A549 (cell line): ENCODE measurements at regions not wholly inside any gene's neighbourhood (a gene's known extent, or its start where the extent isn't known, plus 50 kb on each side); places are given as distances from the start of the nearest gene placed in this dataset.
"Not testable (repeated sequence)": the region's sequence is repeated elsewhere in the genome, so short reads cannot be mapped to it uniquely, and the experiment has no call there.

Experiments used
- ATAC-seq, 2 experiments: fragments of 200-7000 bp in 1 of 2; fragments of >200 bp in 1 of 2; cut with Nextera tagmentation in 1 of 2; cut with Tn5 transposase in 1 of 2; 3 replicates each; pipeline versions ENCODE4 v1.8.0 to v1.9.1; 2018 to 2020; ENCODE audit warnings: mild to moderate bottlenecking in 1 of 2, moderate library complexity in 1 of 2
- CTCF ChIA-PET: fragments of 300-600 bp; sonication (Branson Sonifier 250); formaldehyde crosslinking; extraction: SDS; loops from one replicate; lab custom pipeline; 2021; ENCODE audit warnings: antibody characterized with exemption, inconsistent platforms; lab: Yijun Ruan, JAX
- POLR2A ChIA-PET: fragments of 350-600 bp; formaldehyde crosslinking; extraction: SDS; loops from one replicate; lab custom pipeline; 2021; ENCODE audit warnings: antibody characterized with exemption, inconsistent platforms; lab: Yijun Ruan, JAX
- DNase-seq, 2 experiments: peaks; one replicate each; pipeline versions ENCODE4 v3.0.0 to v3.0.0-alpha.2; 2011 to 2016; ENCODE audit warnings: low read depth in 1 of 2, low spot score in 1 of 2
- FAIRE-seq: peaks from 2 replicates; lab custom pipeline; 2011; peaks lifted over from hg19 to GRCh38; lab: Jason Lieb, UNC
- H3K27ac ChIP-seq, 2 experiments: fragments of >200 bp; sonication (Bioruptor Twin); formaldehyde crosslinking; 3 replicates each; pipeline ENCODE4 v1.5.1; 2016 to 2017
- H3K4me1 ChIP-seq: fragments of >200 bp; sonication (Bioruptor Twin); formaldehyde crosslinking; 3 replicates; pipeline ENCODE4 v1.6.1; 2016
- H3K4me2 ChIP-seq: fragments of >200 bp; sonication (Bioruptor Twin); formaldehyde crosslinking; 3 replicates; pipeline ENCODE4 v1.6.1; 2016
- H3K4me3 ChIP-seq: fragments of >200 bp; sonication (Bioruptor Twin); formaldehyde crosslinking; 3 replicates; pipeline ENCODE4 v1.5.1; 2016
- H3K9me3 ChIP-seq: fragments of >200 bp; sonication (Bioruptor Twin); formaldehyde crosslinking; 3 replicates; pipeline ENCODE4 v1.6.1; 2016
- CBX8 ChIP-seq: fragments of 200-600 bp; sonication (generic); IDR thresholded peaks from 2 replicates; pipeline ENCODE4 v1.6.1; 2016
- CEBPB ChIP-seq, 2 experiments: fragments of >200 bp in 1 of 2; sonication (Bioruptor Twin) in 1 of 2; formaldehyde crosslinking in 1 of 2; IDR thresholded peaks; 2 replicates each; pipeline ENCODE4 v1.6.1; 2012 to 2016
- EHF ChIP-seq: fragments of 250-450 bp; sonication (Bioruptor Pico); IDR thresholded peaks from 2 replicates; pipeline ENCODE4 v1.5.0; 2020; ENCODE audit warnings: mild to moderate bottlenecking
- ESRRA ChIP-seq: fragments of 150-350 bp; IDR thresholded peaks from 2 replicates; pipeline ENCODE4 v1.6.1; 2014; ENCODE audit warnings: mild to moderate bottlenecking, low read length, borderline replicate concordance
- FOSB ChIP-seq: fragments of 250-450 bp; sonication (Bioruptor Pico); IDR thresholded peaks from 2 replicates; pipeline ENCODE4 v1.5.0; 2020; ENCODE audit warnings: mild to moderate bottlenecking, moderate library complexity
- HDAC2 ChIP-seq: fragments of 200-600 bp; sonication (generic); IDR thresholded peaks from 2 replicates; pipeline ENCODE4 v1.6.1; 2016
- HOXA7 ChIP-seq: fragments of 250-450 bp; sonication (Bioruptor Pico); IDR thresholded peaks from 2 replicates; pipeline ENCODE4 v1.5.0; 2020; ENCODE audit warnings: mild to moderate bottlenecking, moderate library complexity
- HOXB5 ChIP-seq: fragments of 250-450 bp; sonication (Bioruptor Pico); IDR thresholded peaks from 2 replicates; pipeline ENCODE4 v1.5.0; 2020; ENCODE audit warnings: mild to moderate bottlenecking, moderate library complexity
- MAZ ChIP-seq: fragments of 150-350 bp; IDR thresholded peaks from 2 replicates; pipeline ENCODE4 v1.6.1; 2014; ENCODE audit warnings: antibody characterized with exemption, low read depth, low read length, borderline replicate concordance
- MYC ChIP-seq: IDR thresholded peaks from 2 replicates; pipeline ENCODE4 v1.6.1; 2012; ENCODE audit warnings: mild to moderate bottlenecking, inconsistent platforms, low read length, improper control_type of control experiment, borderline replicate concordance
- NPAS2 ChIP-seq: fragments of 250-450 bp; sonication (Bioruptor Pico); IDR thresholded peaks from 2 replicates; pipeline ENCODE4 v1.8.0; 2022; ENCODE audit warnings: mild to moderate bottlenecking, moderate library complexity, borderline replicate concordance
- NR3C1 ChIP-seq: fragments of >200 bp; sonication (Bioruptor Twin); formaldehyde crosslinking; IDR thresholded peaks from 3 replicates; pipeline ENCODE4 v1.6.1; 2017
- PHF8 ChIP-seq: fragments of 200-600 bp; sonication (generic); IDR thresholded peaks from 2 replicates; pipeline ENCODE4 v1.6.1; 2016; ENCODE audit warnings: low read depth, mild to moderate bottlenecking, antibody characterized with exemption, moderate library complexity, borderline replicate concordance
- POLR2A ChIP-seq: IDR thresholded peaks from 2 replicates; pipeline ENCODE4 v1.6.1; 2012; ENCODE audit warnings: mild to moderate bottlenecking, low read length
- POLR2AphosphoS2 ChIP-seq: conservative IDR thresholded peaks from 2 replicates; pipeline ENCODE4 v1.6.1; 2012; ENCODE audit warnings: low read length, improper control_type of control experiment, inconsistent platforms
- SMC3 ChIP-seq: fragments of >200 bp; sonication (Bioruptor Twin); formaldehyde crosslinking; IDR thresholded peaks from 3 replicates; pipeline ENCODE4 v1.6.1; 2018; ENCODE audit warnings: inconsistent platforms
- ZC3H11A ChIP-seq: fragments of 450-650 bp; IDR thresholded peaks from 2 replicates; pipeline ENCODE4 v1.6.1; 2014; ENCODE audit warnings: antibody characterized with exemption, mild to moderate bottlenecking
- WGBS: methylation state at CpG from one replicate; pipeline ENCODE4 v1.1.6; 2017; ENCODE audit errors: missing lambda C conversion rate; 5-methylcytosine and 5-hydroxymethylcytosine counted together
- TF ChIP-seq, protein P1 (sequence below): fragments of >200 bp; sonication (Bioruptor Twin); formaldehyde crosslinking; IDR thresholded peaks from 3 replicates; pipeline ENCODE4 v1.6.1; 2016
- TF ChIP-seq, protein P2 (sequence below): fragments of 250-450 bp; sonication (Bioruptor Pico); IDR thresholded peaks from 2 replicates; pipeline ENCODE4 v1.5.0; 2020; ENCODE audit warnings: low read depth, mild to moderate bottlenecking, moderate library complexity
- TF ChIP-seq, protein P3 (sequence below): fragments of 250-450 bp; sonication (Bioruptor Pico); IDR thresholded peaks from 2 replicates; pipeline ENCODE4 v1.5.0; 2021; ENCODE audit warnings: mild to moderate bottlenecking, moderate library complexity, borderline replicate concordance

DNA sequence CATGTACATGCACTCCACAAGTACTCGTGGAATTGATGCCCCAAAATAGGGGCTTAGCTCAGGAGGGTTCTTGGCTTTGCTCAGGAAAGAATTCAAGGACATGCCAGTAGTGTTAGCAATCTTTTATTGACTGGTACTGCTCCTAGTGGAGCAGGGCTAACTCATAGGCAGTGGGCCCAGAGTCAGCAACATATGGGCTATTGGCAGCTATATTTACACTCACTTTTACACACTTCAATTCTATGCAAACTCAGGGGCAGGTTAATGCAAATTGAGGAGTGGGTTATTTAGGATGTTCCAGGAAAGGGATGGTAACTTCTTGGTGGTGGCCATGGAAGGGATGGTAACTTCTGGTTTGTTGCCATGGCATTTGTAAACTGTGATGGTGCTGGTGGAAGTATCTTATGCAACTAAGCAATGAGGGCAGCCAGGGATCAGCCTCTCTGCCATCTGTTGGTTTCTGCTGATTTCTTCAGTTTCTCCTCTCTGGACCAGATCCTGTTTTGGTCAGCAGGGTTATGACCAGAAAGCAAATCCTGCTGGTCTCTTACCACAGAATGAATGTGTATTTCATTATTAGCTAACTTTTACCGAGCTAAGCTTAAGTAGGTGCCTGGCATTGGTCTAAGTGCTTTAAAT is 69.2 kb upstream of the FAT1 start:
- Histone ChIP-seq H3K4me1 (peaks cover 10% of the 10 kb centered on the region; the same call in 2 of the 3 replicates), H3K9me3 (no peaks in the 10 kb centered on the region), H3K4me3 (no peak overlapping the region), H3K27ac (no peak overlapping the region), H3K4me2 (no peak overlapping the region)
- ChIA-PET CTCF (no interaction called here), POLR2A (no interaction called here)
- FAIRE-seq: no peak
- 53% methylated on average over 2 of the region's 2 CpGs for WGBS
- peak in 1 of 2 experiments; percentile 7 for DNase-seq
- ATAC-seq: no peak
- TF ChIP-seq, protein P1, sequence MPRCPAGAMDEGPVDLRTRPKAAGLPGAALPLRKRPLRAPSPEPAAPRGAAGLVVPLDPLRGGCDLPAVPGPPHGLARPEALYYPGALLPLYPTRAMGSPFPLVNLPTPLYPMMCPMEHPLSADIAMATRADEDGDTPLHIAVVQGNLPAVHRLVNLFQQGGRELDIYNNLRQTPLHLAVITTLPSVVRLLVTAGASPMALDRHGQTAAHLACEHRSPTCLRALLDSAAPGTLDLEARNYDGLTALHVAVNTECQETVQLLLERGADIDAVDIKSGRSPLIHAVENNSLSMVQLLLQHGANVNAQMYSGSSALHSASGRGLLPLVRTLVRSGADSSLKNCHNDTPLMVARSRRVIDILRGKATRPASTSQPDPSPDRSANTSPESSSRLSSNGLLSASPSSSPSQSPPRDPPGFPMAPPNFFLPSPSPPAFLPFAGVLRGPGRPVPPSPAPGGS: no peak
- TF ChIP-seq POLR2A (no peak), HOXB5 (CRISPR knock-in tag) (no peak), POLR2AphosphoS2 (no peak), NR3C1 (no peak), PHF8 (no peak), SMC3 (no peak)

DNA sequence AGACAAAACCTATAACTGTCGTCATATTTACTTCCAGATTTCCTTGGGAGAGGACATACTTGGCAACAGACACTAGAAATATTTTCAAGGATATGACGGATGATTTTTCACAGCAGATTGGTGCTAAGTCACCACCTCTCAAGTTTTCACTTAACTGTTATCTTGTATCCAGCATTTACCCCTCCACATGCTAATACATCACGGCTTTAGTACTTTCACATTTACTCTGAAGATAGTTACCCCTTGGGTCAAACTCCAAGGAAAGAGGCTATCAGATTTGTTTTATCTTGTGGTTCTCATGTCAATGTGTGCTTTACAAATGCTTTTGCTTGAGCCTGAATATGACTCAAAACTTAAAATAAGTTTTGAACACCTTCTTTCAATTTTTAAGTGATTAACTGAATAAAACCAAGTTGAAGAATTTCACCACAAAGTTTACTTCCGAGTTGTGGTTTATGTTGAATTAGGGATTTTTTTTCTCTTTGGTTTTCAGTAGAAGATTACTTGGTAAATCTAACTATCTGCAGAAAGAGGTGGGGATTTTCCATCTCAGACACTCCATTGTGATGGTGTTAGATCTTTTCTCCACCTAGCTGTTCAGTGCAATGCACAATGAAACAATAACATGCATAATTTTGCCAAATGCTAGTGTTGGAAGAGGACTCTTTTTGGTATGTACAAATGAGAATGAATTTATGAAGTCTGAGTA is 75.4 kb upstream of the FAT1 start:
- no peak overlapping the region for H3K4me2 ChIP-seq
- CTCF ChIA-PET: no interaction called here
- H3K4me1 ChIP-seq: no peaks in the 10 kb centered on the region; the same call in 2 of the 3 replicates
- H3K4me3 ChIP-seq: no peak overlapping the region
- H3K9me3 ChIP-seq: no peaks in the 10 kb centered on the region
- ATAC-seq (no peak), FAIRE-seq (no peak), DNase-seq (no peak)
- POLR2A ChIA-PET: no interaction called here
- H3K27ac ChIP-seq: no peak overlapping the region
- WGBS: 75% methylated on average over 4 of the region's 4 CpGs
- TF ChIP-seq HDAC2 (no peak), ZC3H11A (no peak), NPAS2 (CRISPR knock-in tag) (no peak), POLR2AphosphoS2 (no peak), SMC3 (no peak), MYC (no peak), EHF (no peak), CBX8 (no peak), HOXA7 (CRISPR knock-in tag) (no peak), CEBPB (IDR thresholded peaks at IDR 0.05) (no peak)
- TF ChIP-seq, protein P2, sequence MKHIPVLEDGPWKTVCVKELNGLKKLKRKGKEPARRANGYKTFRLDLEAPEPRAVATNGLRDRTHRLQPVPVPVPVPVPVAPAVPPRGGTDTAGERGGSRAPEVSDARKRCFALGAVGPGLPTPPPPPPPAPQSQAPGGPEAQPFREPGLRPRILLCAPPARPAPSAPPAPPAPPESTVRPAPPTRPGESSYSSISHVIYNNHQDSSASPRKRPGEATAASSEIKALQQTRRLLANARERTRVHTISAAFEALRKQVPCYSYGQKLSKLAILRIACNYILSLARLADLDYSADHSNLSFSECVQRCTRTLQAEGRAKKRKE: no peak

DNA sequence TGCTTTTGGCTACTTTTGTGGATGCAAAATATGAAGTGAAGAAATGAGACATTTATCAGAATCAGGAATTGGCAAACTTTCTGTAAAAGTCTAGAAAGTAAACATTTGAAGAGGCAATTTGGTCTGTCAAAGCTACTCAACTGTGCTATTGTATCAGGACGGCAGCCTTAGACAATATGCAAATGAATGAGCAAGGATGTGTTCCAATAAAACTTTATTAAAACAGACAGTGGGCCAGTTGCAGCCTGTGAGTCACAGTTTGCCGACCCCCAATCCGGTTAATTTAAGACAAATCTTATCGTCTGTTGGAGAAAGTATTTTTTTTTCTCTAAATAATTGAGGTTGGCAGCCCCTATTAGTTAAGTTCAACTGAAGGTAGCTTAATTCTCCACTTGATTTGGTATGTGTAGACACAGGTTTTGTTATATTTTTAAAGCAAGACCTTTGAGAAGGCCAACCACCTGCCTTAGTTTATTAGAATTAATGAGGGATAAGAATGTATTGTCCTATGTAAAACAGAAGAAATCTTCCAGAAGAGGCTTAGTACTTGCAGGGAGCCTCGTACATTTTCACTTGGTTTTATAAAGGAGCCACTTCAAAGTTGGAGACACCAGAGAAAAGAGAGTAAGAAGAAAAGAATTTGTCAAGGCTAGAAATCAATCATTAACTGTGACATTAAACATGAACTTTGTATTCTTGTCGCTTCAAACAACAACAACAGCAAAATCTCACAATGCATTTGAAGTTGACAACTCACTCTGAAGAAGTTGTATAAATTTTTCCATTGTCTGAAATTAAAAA is 81.6 kb upstream of the FAT1 start:
- H3K4me3 ChIP-seq: no peak overlapping the region

DNA sequence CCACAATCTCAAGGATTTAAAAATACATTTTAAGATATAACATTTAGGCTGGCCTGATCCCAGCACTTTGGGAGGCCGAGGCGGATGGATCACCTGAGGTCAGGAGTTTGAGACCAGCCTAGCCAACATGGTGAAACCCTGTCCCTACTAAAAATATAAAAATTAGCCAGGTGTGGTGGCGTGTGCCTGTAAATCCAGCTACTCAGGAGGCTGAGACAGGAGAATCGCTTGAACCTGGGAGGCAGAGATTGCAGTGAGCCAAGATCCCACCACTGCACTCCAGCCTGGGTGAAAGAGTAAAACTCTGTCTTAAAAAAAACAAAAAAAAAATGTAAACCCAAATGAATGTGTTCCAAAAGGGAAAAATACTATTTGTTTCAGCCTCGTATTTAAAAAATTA is 82.3 kb upstream of the FAT1 start:
- H3K27ac ChIP-seq: peak overlapping the region; percentile 59 to 60; a peak in 4 of 6 replicates
- CTCF ChIA-PET, H3K9me3 ChIP-seq, ATAC-seq, H3K4me3 ChIP-seq, FAIRE-seq, DNase-seq, POLR2A ChIA-PET: not testable (repeated sequence)
- H3K4me2 ChIP-seq: peak overlapping the region; percentile 70
- WGBS: 87% methylated on average over 5 of the region's 5 CpGs
- H3K4me1 ChIP-seq: peaks cover 27% of the 10 kb centered on the region

More for the DNA sequence above, 81.6 kb upstream of the FAT1 start:
- CTCF ChIA-PET: interaction anchor here (1.1 kb wide), 1 partner anchor 9 kb away, joined by 3 read pairs; no protein-coding TSS in a partner anchor
- FAIRE-seq: no peak
- TF ChIP-seq MAZ (no peak), FOSB (no peak), ESRRA (no peak)
- TF ChIP-seq, protein P3, sequence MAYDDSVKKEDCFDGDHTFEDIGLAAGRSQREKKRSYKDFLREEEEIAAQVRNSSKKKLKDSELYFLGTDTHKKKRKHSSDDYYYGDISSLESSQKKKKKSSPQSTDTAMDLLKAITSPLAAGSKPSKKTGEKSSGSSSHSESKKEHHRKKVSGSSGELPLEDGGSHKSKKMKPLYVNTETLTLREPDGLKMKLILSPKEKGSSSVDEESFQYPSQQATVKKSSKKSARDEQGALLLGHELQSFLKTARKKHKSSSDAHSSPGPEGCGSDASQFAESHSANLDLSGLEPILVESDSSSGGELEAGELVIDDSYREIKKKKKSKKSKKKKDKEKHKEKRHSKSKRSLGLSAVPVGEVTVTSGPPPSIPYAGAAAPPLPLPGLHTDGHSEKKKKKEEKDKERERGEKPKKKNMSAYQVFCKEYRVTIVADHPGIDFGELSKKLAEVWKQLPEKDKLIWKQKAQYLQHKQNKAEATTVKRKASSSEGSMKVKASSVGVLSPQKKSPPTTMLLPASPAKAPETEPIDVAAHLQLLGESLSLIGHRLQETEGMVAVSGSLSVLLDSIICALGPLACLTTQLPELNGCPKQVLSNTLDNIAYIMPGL: no peak
- TF ChIP-seq, protein P1: no peak
- TF ChIP-seq, all 56 proteins: peak for 0
- POLR2A ChIA-PET: no interaction called here
- peaks cover 27% of the 10 kb centered on the region for H3K4me1 ChIP-seq
- peak overlapping the region; percentile 52 to 59 for H3K27ac ChIP-seq
- no peak for ATAC-seq
- peak in 1 of 2 experiments; percentile 33 for DNase-seq
- WGBS: 32% methylated on average over 6 of the region's 6 CpGs
- H3K4me2 ChIP-seq: peak overlapping the region; percentile 70
- no peaks in the 10 kb centered on the region for H3K9me3 ChIP-seq
